Stimulated activated naive CD8-positive, alpha-beta T cell treated with anti-CD3 and anti-CD28 coated beads, Interleukin-15, amount 100 ng/mL, for 72 hours (primary cell): ENCODE measurements at regions not wholly inside any gene's neighbourhood (a gene's known extent, or its start where the extent isn't known, plus 50 kb on each side); places are given as distances from the start of the nearest gene placed in this dataset.

ENCODE experiments used
- ATAC-seq: fragments of 150-1000 bp; cut with Tn5 transposase; 2 replicates; pipeline ENCODE4 v1.10.0; 2021; ENCODE audit warnings: mild to moderate bottlenecking, moderate library complexity
- DNase-seq, 2 donors: peaks; one replicate each; pipeline ENCODE4 v3.0.0; 2021 to 2022
- H3K27ac Mint-ChIP-seq, 2 donors: one replicate each; pipeline ENCODE4 v1.8.0; 2022; ENCODE audit warnings: mild to moderate bottlenecking in 2 of 2, mixed read lengths in 2 of 2, moderate library complexity in 2 of 2
- H3K27me3 Mint-ChIP-seq: one replicate; pipeline ENCODE4 v1.8.0; 2022; ENCODE audit warnings: mixed read lengths
- H3K4me1 Mint-ChIP-seq: one replicate; pipeline ENCODE4 v1.8.0; 2022; ENCODE audit warnings: mild to moderate bottlenecking, mixed read lengths
- H3K4me3 Mint-ChIP-seq, 2 donors: one replicate each; pipeline ENCODE4 v1.8.0; 2022; ENCODE audit warnings: mild to moderate bottlenecking in 2 of 2, mixed read lengths in 2 of 2, moderate library complexity in 1 of 2
- H3K9me3 Mint-ChIP-seq, 2 donors: one replicate each; pipeline ENCODE4 v1.8.0; 2022; ENCODE audit warnings: mixed read lengths in 2 of 2

DNA sequence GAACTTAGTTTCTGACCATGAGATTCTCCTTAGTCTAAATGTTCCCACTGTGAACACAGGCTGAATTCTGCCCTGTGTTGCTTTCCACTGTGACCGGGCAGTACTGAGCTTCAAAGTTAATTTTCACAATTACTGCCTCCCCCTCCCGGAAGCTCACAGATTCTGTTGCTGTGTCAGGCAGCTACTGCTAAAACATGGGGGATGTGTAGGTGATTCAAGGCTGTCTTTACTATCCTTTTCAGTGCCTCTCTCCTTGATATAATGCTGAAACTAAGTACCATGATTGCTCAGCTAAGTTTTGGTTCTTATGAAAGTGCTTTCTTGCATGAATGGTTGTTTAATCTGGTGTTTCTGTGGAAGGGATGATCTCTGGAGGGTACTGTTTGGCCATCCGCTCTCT, 428.3 kb upstream of the NOVA1 start:
- H3K27me3 Mint-ChIP-seq = no peaks in the 10 kb centered on the region
- H3K4me1 Mint-ChIP-seq = no peaks in the 10 kb centered on the region
- peak overlapping the region in 1 of 2 donors; percentile 54 for H3K27ac Mint-ChIP-seq
- ATAC-seq (no peak), DNase-seq (no peak)
- H3K9me3 Mint-ChIP-seq = peaks cover 0 to 6% of the 10 kb centered on the region in 2 donors
- no peak overlapping the region for H3K4me3 Mint-ChIP-seq

DNA sequence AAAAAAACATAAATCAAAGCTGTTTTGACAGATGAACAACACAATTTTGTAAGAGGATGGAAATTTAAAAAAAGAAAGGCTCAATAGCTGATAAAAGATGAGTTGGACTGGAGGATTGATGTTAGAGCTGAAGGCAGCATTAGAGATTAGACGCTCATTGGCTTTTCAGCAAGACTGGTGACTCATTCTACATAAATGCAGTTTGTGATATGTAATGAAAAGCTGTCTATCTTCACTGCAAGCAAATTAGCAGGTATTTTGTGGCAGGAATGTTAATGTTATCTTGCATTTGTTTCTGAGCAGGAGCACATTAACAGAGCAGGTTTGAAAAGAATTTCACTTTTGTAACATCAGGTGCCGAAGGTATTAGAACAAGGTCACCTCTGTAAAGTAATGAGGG, 442.7 kb upstream of the NOVA1 start:
- Mint-ChIP-seq H3K27ac (no peak overlapping the region), H3K9me3 (peaks cover 4 to 24% of the 10 kb centered on the region in 2 donors)

DNA sequence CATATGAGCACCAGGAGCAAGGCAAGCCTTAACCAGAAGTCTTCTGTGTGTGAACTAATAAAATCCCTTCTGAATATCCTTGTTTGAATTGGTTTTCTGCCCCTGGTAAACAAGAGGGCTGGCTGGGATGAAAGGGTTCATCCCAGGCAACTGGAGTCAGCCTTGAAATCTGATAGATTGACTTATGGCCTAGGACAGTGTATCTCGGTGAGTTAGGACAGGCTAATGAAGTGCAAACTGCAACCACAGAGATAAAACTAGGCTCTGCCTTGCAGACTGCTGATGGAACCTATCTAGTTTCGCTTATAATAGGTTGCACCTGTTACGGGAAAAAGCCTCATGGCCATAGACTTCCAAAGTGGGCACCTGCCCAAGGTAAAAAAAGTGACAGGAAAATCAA, 451.9 kb upstream of the NOVA1 start:
- Mint-ChIP-seq H3K27ac (no peak overlapping the region), H3K4me1 (no peaks in the 10 kb centered on the region), H3K27me3 (no peaks in the 10 kb centered on the region), H3K9me3 (peaks cover 13 to 19% of the 10 kb centered on the region in 2 donors), H3K4me3 (no peak overlapping the region)
- DNase-seq (no peak), ATAC-seq (no peak)

More for the DNA sequence above, 442.7 kb upstream of the NOVA1 start:
- no peak overlapping the region for H3K4me3 Mint-ChIP-seq
- no peaks in the 10 kb centered on the region for H3K27me3 Mint-ChIP-seq
- no peak for ATAC-seq
- H3K4me1 Mint-ChIP-seq = no peaks in the 10 kb centered on the region
- DNase-seq = no peak

DNA sequence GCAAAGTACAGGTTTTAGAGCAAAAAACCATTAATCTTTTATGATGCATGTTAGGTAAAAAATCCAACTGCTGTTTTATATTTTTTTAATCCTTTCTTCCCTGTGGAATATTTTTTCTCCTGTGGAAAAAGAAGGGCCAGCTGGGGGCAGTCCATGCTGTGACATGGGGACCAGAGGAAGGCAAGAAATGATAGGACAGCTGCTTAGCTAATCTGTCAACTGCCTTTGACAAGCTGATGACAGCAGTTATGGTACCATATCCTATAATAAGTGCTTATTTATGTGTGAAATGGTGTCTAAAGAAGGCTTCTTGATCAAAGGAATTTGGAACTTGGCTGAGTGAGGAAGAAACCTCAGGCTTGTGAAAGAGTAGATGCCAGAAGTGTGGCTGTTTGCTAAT, 452.4 kb upstream of the NOVA1 start:
- H3K27me3 Mint-ChIP-seq = no peaks in the 10 kb centered on the region
- no peak overlapping the region for H3K4me3 Mint-ChIP-seq
- peaks cover 13 to 19% of the 10 kb centered on the region in 2 donors for H3K9me3 Mint-ChIP-seq
- H3K27ac Mint-ChIP-seq = no peak overlapping the region
- DNase-seq (no peak), ATAC-seq (no peak)
- no peaks in the 10 kb centered on the region for H3K4me1 Mint-ChIP-seq

DNA sequence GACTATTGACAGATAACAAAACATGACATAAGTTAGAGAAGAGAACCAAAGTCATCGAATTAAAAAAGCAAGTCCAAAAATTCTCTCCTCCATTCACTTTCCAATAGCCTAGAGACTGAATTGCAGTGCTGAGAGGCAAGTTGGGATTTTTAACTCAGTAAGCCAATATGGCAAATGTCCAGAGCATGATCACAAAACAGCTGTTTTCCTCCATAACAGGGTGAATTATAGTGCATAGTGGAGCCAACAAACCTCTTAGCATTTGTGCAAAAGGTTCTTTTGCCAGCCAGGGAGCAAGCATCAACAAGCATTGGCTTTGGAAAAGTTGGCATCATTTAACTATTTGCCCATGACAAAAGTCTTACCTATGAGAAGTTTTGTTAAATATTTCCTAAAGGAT, 458.8 kb upstream of the NOVA1 start:
- Mint-ChIP-seq H3K9me3 (peaks cover 14 to 19% of the 10 kb centered on the region in 2 donors), H3K4me1 (no peaks in the 10 kb centered on the region), H3K4me3 (no peak overlapping the region), H3K27me3 (no peaks in the 10 kb centered on the region), H3K27ac (no peak overlapping the region)
- ATAC-seq (no peak), DNase-seq (no peak)

DNA sequence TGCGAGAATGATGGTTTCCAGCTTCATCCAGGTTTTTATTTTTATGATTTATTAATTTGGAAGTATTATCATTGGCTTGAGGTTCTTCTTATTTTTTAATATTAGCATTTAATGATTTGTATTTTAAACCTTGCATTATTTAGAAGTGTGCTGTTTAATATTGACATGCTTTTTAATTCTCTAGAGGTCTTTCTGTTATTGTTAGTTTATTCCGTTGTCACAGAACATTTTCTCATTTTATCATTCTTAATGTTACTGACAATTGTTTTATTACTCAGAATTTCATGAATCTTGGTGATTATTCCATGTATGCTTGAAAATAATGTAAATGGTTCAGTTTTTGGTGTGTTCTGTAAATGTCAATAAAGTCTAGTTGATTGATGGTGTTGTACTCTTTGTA, 463.5 kb upstream of the NOVA1 start:
- H3K27me3 Mint-ChIP-seq = no peaks in the 10 kb centered on the region
- peaks cover 6 to 7% of the 10 kb centered on the region in 2 donors for H3K9me3 Mint-ChIP-seq
- H3K4me1 Mint-ChIP-seq = no peaks in the 10 kb centered on the region
- DNase-seq (no peak), ATAC-seq (no peak)
- H3K4me3 Mint-ChIP-seq = no peak overlapping the region
- H3K27ac Mint-ChIP-seq = no peak overlapping the region

DNA sequence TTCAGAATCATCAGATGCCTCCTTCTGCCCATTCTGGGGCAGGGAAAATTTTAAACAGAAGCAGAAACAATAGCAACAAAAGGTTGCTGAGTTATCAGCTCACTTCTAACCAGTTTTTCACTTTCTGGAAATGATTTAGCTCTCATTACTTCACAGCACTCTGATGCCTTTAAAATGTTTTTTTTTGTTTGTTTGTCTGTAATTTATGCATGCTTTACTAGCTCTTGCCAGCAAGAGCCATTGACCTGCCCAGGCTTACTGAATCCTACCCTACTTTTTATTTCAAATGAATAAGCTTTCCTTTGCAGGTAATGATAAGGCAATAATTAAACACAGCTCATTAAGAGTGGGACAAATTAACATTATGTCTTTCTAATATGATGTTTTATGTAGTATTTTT, 466.1 kb upstream of the NOVA1 start:
- DNase-seq (no peak), ATAC-seq (no peak)
- Mint-ChIP-seq H3K27ac (no peak overlapping the region), H3K9me3 (peaks cover 6 to 10% of the 10 kb centered on the region in 2 donors), H3K27me3 (no peaks in the 10 kb centered on the region), H3K4me1 (no peaks in the 10 kb centered on the region), H3K4me3 (no peak overlapping the region)

DNA sequence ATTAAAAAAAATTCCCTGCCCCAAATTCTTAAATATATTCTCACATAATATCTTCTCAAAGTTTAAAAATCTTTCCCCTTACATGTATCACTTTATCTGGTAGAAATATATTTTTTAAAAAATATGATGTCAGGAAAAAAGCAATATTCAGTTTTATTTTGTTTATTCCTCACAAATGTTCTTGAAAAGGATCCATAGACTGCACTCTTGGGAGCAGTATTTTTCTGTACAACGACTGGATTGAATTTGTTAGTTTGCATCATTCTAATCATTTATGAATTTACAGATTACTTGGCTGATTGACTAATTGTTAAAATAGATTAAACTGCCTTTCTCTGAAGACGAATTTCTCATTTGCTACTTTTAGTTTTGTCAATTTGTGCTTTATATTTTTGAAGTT, 468.1 kb upstream of the NOVA1 start:
- Mint-ChIP-seq H3K9me3 (peaks cover 6 to 14% of the 10 kb centered on the region in 2 donors), H3K4me3 (no peak overlapping the region), H3K27me3 (no peaks in the 10 kb centered on the region), H3K27ac (no peak overlapping the region), H3K4me1 (no peaks in the 10 kb centered on the region)
- DNase-seq = no peak
- ATAC-seq = no peak

DNA sequence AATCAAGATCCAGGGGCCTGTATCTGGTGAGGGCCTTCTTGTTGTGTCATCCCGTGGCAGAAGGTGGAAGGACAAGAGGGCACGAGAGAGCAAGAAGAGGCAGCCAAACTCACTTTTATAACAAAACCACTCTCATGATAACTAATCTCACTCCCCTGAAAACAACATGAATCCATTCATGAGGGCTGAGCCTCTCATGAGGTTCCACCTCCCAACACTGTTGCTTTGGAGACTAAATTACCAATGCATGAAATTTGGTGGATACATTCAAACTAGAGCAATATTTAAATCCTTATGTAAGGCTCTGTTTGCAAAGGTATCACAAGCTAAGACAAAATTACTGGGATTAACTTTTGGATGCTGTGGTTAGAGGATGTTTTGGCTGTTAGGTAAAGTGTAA, 470.1 kb upstream of the NOVA1 start:
- Mint-ChIP-seq H3K9me3 (peaks cover 6 to 15% of the 10 kb centered on the region in 2 donors), H3K4me3 (no peak overlapping the region), H3K27ac (peak overlapping the region in 1 of 2 donors; percentile 61), H3K27me3 (no peaks in the 10 kb centered on the region), H3K4me1 (no peaks in the 10 kb centered on the region)
- DNase-seq (no peak), ATAC-seq (no peak)

DNA sequence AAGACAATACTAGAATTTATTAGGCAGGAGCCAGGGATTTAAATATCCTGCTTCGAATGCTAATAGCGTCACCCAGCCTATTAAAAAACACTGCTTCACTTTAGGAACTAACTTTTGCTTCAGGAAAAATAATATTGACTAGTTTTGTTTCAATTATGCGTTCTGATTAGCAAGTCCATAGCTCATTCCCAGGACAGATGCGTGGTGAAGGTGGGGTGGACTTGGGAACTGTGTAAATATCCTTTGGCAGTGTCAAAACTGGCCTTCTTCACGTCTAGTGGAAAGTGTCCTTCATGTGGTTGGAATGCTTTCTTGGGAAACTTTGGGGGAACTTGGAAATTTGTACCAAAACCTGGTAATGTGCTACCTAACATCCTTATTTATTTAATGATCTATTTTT, 474.8 kb upstream of the NOVA1 start:
- Mint-ChIP-seq H3K27me3 (no peaks in the 10 kb centered on the region), H3K27ac (no peak overlapping the region), H3K9me3 (peaks cover 11 to 12% of the 10 kb centered on the region in 2 donors), H3K4me3 (no peak overlapping the region), H3K4me1 (no peaks in the 10 kb centered on the region)
- ATAC-seq (no peak), DNase-seq (no peak)

DNA sequence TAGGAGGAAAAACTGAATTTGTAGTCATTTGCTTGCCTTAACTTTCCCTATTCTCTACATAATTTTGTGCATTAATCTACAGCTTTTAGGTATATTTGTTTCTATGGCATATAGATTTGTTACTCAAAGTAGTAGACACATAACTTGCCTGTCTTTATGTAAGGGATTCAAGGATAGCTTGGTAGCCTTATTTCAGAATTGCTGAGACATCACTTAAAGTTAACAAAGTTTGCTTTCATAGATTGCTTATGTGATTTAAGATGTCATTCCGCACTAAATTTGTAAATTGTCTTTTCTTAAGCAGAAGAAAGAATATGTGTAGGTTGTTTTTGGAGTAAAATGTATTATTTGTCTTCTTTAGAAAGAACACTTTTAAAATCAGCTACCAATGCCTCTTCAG, 477.7 kb upstream of the NOVA1 start:
- H3K27me3 Mint-ChIP-seq = no peaks in the 10 kb centered on the region
- ATAC-seq (no peak), DNase-seq (no peak)
- H3K4me1 Mint-ChIP-seq = no peaks in the 10 kb centered on the region
- H3K4me3 Mint-ChIP-seq = no peak overlapping the region
- H3K27ac Mint-ChIP-seq = no peak overlapping the region
- peaks cover 7 to 17% of the 10 kb centered on the region in 2 donors for H3K9me3 Mint-ChIP-seq

DNA sequence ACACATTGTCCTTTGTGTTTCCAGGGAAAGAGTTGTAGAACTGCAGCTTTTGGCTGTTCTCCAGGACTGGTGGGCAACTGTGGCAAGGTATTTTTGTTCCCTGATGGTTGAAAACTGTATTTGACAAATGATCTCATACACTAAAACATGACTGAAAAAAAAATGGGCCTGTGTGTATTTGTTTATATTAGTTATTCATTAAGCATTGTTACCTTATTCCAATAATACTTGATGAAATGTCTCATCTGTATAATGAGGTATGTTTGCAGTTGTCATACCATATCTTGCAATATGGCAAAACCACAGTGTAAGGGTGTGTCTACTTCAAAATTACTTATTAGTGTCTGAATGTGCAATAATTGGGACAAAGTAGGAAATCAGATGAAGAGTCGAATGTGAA, 479.4 kb upstream of the NOVA1 start:
- DNase-seq = no peak
- peaks cover 7 to 13% of the 10 kb centered on the region in 2 donors for H3K9me3 Mint-ChIP-seq
- no peak for ATAC-seq
- H3K27me3 Mint-ChIP-seq = no peaks in the 10 kb centered on the region
- no peaks in the 10 kb centered on the region for H3K4me1 Mint-ChIP-seq
- no peak overlapping the region for H3K4me3 Mint-ChIP-seq
- H3K27ac Mint-ChIP-seq = no peak overlapping the region

DNA sequence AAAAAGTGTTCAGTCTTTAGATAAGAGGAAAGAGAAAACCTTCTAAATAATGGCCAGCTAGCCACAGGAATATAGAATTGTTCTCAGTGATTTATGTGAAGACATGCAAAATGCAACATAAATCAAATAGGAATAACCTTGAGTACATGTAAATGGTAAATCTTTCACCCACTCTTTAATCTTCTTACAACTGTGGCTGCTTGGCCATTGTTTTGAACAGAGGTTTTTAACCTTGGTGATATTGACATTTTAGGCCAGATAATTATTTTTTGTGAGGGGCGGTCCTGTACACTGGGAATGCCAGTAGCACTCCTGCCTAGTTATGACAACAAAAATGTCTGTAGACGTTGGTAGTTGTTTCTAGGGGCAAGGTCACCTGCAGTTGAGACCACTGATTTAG, 479.9 kb upstream of the NOVA1 start:
- Mint-ChIP-seq H3K4me1 (no peaks in the 10 kb centered on the region), H3K4me3 (no peak overlapping the region), H3K9me3 (peaks cover 12 to 13% of the 10 kb centered on the region in 2 donors), H3K27ac (no peak overlapping the region), H3K27me3 (no peaks in the 10 kb centered on the region)
- DNase-seq = no peak
- ATAC-seq = no peak

DNA sequence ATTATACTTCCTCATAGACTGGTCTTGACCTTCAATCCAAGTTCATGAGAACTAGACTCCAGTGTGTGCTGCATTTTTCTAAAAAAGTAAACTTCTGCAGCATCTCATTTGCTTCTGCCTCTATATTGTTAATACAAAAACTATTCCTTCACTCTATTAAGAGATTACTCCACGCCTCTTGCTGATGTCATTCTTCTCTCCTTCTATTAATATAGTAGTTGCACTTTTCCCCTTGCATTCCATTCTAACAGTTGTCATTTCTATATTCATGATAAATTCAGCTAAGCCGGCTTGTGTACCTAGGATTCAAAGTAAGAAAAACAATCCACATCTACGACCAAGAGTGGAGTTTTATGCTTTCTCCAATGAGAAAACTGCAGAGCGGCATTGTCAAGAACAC, 480.4 kb upstream of the NOVA1 start:
- no peaks in the 10 kb centered on the region for H3K27me3 Mint-ChIP-seq
- H3K27ac Mint-ChIP-seq = no peak overlapping the region
- peaks cover 13 to 14% of the 10 kb centered on the region in 2 donors for H3K9me3 Mint-ChIP-seq
- H3K4me3 Mint-ChIP-seq = no peak overlapping the region
- ATAC-seq = no peak
- DNase-seq = no peak
- H3K4me1 Mint-ChIP-seq = no peaks in the 10 kb centered on the region

DNA sequence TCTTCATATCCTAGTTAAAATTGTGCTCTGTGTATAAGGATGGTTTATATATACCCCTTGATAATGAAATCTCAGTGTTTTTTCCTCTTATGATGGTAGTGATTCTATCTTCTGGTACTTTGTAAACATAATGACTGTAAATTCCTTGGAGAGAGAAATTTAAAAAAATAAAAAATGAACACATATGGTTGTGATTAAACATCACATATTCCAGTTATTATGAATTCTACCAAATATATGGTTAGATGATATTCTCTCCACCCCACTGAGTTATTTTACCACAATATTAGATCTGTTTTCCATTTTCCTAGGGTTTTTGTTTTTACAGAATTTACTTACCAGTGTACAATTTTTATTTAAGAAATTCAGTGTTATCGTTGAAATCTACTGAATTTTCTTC, 481.9 kb upstream of the NOVA1 start:
- Mint-ChIP-seq H3K4me3 (no peak overlapping the region), H3K27me3 (no peaks in the 10 kb centered on the region), H3K27ac (no peak overlapping the region), H3K4me1 (no peaks in the 10 kb centered on the region), H3K9me3 (peaks cover 7 to 8% of the 10 kb centered on the region in 2 donors)
- DNase-seq (no peak), ATAC-seq (no peak)

DNA sequence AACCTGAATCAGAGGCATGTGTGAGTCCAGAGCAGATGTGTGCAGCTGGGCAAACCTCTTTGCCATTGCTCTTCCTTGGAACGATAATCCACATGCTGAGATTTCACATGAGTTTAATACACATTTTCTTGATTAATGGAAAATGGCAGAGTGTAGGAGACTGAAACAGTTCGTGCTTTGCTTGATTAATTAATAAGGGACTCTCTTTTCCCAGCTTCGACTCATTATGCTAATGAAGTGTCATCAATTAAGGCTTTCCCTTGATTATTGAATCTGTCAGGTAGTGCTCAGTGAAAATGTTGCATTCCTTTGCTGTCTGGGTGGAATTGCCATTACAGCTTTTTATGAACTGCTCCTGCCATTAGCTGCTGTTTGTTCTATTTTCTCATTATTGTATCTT, 487.7 kb upstream of the NOVA1 start:
- Mint-ChIP-seq H3K27ac (no peak overlapping the region), H3K27me3 (no peaks in the 10 kb centered on the region)

DNA sequence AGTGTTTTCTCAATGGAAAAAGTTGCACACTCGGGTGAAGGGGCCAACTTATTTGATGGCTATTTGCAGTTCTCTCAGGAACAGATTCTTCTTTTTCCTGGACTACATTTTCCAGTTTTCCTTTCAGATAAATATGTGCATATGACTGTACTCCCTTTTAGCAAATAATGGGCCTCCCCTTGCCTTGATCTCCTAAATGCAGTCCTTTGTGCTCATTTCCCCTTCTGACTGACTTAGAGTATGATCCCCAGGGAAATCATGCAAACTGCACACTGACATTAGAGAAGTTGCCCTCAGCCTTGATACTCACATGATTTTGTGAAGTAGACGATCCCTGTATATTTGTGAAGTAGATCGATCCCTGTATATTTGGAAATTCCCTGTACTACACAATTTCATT, 492.9 kb upstream of the NOVA1 start:
- no peaks in the 10 kb centered on the region for H3K27me3 Mint-ChIP-seq
- H3K9me3 Mint-ChIP-seq = peaks cover 6 to 18% of the 10 kb centered on the region in 2 donors
- H3K4me3 Mint-ChIP-seq = no peak overlapping the region
- DNase-seq (no peak), ATAC-seq (no peak)
- H3K4me1 Mint-ChIP-seq = no peaks in the 10 kb centered on the region
- no peak overlapping the region for H3K27ac Mint-ChIP-seq

More for the DNA sequence above, 487.7 kb upstream of the NOVA1 start:
- peaks cover 0 to 17% of the 10 kb centered on the region in 2 donors for H3K9me3 Mint-ChIP-seq
- no peak for ATAC-seq
- no peak overlapping the region for H3K4me3 Mint-ChIP-seq
- DNase-seq = no peak
- H3K4me1 Mint-ChIP-seq = no peaks in the 10 kb centered on the region
